ENCODE measurements at regions not wholly inside any gene's neighbourhood (a gene's known extent, or its start where the extent isn't known, plus 50 kb on each side); places are given as distances from the start of the nearest gene placed in this dataset.

DNA sequence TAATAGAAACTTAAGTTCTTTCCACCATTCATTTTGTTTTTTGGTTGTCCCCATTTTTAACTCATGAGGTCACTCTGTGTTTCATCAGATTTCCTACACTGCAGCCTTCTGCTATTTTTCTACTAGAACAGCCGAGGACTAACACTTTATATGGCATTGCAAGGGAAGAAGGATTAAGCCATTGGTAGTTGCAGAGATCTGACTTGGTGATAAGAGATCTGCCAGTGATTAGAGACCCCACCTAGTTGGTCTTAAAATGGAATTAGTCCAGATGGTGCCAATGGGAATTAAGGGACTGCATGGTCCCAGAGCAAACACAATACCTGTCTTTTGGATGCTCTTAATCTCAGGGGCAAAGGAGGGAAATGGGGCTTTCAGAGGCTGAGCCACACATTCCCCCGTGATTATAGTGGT lies 125.5 kb upstream of the TMEM170B start:
- TF ChIP-seq, protein P1, sequence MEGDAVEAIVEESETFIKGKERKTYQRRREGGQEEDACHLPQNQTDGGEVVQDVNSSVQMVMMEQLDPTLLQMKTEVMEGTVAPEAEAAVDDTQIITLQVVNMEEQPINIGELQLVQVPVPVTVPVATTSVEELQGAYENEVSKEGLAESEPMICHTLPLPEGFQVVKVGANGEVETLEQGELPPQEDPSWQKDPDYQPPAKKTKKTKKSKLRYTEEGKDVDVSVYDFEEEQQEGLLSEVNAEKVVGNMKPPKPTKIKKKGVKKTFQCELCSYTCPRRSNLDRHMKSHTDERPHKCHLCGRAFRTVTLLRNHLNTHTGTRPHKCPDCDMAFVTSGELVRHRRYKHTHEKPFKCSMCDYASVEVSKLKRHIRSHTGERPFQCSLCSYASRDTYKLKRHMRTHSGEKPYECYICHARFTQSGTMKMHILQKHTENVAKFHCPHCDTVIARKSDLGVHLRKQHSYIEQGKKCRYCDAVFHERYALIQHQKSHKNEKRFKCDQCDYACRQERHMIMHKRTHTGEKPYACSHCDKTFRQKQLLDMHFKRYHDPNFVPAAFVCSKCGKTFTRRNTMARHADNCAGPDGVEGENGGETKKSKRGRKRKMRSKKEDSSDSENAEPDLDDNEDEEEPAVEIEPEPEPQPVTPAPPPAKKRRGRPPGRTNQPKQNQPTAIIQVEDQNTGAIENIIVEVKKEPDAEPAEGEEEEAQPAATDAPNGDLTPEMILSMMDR (conservative IDR thresholded peaks at IDR 0.05) = no peak
- no peak overlapping the region for H3K27ac Mint-ChIP-seq (ENCODE audit: unreplicated experiment)
- no peak overlapping the region for H3K4me3 Mint-ChIP-seq

DNA sequence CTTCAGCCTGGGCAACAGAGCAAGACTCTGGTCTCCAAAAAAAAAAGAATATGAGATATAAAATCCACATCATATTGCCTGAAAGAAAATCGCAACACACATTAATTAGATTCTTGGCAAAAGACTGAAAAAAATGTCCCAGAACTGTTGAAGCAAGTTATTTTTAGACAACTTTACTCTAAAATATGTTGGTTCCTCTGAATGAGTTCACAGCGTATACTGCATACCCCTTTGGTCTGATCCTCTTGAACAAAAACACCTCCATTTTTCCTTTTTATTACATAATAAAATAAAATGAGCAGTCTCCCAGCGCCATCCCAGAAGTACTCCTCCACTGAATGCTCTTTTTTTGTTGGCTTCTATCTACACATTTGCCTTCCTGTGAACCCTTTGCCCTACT lies 126.0 kb upstream of the TMEM170B start:
- Mint-ChIP-seq H3K27me3 (ENCODE audit: low read depth) (no peaks in the 10 kb centered on the region), H3K4me3 (no peak overlapping the region)
- TF ChIP-seq, protein P1 (conservative IDR thresholded peaks at IDR 0.05) = no peak

More for the DNA sequence above, 125.5 kb upstream of the TMEM170B start:
- H3K4me1 Mint-ChIP-seq = peaks cover 3% of the 10 kb centered on the region
- DNase-seq (ENCODE audit: low read depth, low spot score) = no peak
- H3K36me3 Mint-ChIP-seq (ENCODE audit: low read depth) = no peaks in the 10 kb centered on the region
- H3K27me3 Mint-ChIP-seq (ENCODE audit: low read depth) = no peaks in the 10 kb centered on the region
- H3K9me3 Mint-ChIP-seq = no peaks in the 10 kb centered on the region

DNA sequence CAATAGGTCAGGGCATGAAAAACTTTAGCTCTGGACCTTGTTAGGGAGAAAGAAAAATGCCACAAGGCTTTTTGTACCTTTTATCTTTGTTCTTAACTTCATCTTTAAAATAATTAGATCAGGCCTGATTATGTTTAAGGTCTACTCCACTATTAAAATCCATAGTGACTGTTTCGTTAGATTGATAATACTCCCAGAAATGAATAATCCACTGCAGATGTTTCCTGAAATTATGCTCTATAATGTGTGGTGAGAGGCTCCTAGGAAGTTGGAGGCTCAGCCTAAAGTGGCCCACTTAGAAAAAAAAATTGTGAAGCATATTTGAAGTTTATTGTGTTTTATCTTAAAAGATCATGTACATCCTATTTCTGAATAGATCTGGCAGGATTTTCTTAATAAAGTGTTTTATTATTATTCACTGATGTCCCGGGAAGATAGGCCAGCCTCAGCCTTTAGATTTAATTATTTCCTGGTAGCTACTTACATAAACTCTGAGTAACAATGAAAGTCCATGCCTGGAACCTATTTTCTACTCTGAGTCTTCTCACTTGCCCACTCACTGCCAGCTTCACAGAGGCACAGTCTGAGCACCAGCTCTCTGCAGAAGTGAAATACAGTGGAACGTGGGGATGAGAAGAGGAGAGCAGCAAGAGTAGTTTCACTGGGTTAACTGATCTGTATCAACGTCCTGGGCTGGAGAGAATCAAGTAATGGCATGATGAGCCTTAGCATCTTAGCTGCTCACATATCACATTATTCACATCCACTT lies 126.8 kb upstream of the TMEM170B start:
- no peak overlapping the region for H3K4me3 Mint-ChIP-seq
- TF ChIP-seq, protein P1 (conservative IDR thresholded peaks at IDR 0.05) = no peak
- H3K9me3 Mint-ChIP-seq = no peaks in the 10 kb centered on the region
- H3K27ac Mint-ChIP-seq (ENCODE audit: unreplicated experiment) = no peak overlapping the region
- no peaks in the 10 kb centered on the region for H3K27me3 Mint-ChIP-seq (ENCODE audit: low read depth)
- peaks cover 3% of the 10 kb centered on the region for H3K4me1 Mint-ChIP-seq
- no peak for DNase-seq (ENCODE audit: low read depth, low spot score)
- no peaks in the 10 kb centered on the region for H3K36me3 Mint-ChIP-seq (ENCODE audit: low read depth)

More for the DNA sequence above, 126.0 kb upstream of the TMEM170B start:
- peaks cover 3% of the 10 kb centered on the region for H3K4me1 Mint-ChIP-seq
- no peaks in the 10 kb centered on the region for H3K9me3 Mint-ChIP-seq
- no peak for DNase-seq (ENCODE audit: low read depth, low spot score)
- no peaks in the 10 kb centered on the region for H3K36me3 Mint-ChIP-seq (ENCODE audit: low read depth)
- H3K27ac Mint-ChIP-seq (ENCODE audit: unreplicated experiment) = no peak overlapping the region

DNA sequence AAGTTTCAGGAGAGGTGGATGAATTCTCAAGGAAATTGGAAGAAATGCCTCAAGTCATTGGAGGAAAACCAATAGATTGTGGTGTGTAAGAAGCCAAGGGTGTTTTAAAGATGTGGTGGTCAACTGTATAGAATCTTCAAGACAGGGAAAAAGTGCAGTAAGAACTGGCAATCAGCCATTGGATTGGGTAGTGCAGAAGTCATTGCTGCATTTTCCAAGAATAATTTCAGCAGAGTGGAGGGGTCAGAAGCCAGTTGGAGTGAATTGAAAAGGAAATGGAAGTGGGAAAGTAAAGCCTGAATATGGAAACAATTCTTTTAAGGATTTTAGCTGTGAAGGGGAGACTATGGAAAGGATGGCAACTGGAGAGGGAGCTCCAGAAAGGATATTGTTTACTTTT lies 128.2 kb upstream of the TMEM170B start:
- no peak overlapping the region for H3K4me3 Mint-ChIP-seq
- no peak for DNase-seq (ENCODE audit: low read depth, low spot score)
- H3K36me3 Mint-ChIP-seq (ENCODE audit: low read depth) = no peaks in the 10 kb centered on the region
- TF ChIP-seq, protein P1 (conservative IDR thresholded peaks at IDR 0.05) = no peak
- no peaks in the 10 kb centered on the region for H3K9me3 Mint-ChIP-seq
- H3K4me1 Mint-ChIP-seq = peaks cover 4% of the 10 kb centered on the region
- H3K27me3 Mint-ChIP-seq (ENCODE audit: low read depth) = no peaks in the 10 kb centered on the region
- no peak overlapping the region for H3K27ac Mint-ChIP-seq (ENCODE audit: unreplicated experiment)

DNA sequence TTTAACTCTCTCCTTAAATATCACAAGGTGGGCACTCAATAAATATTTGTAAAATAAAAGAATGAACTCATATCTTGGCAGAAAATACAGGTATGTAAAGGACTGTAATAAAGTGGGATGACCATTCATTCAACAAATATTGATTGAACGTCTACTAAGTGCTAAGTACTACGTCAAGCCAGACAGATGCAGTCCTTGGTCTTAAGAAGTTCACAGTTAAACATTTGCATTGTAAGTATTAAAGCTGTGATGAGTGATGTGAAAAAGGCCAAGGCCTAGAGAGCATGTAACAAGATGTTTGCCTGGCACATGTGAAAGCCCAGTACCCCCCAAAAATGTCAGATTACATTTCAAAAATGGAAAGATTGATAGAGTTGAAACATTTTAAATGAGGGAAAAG lies 130.1 kb upstream of the TMEM170B start:
- Mint-ChIP-seq H3K27ac (ENCODE audit: unreplicated experiment) (no peak overlapping the region), H3K9me3 (no peaks in the 10 kb centered on the region), H3K4me3 (no peak overlapping the region), H3K27me3 (ENCODE audit: low read depth) (no peaks in the 10 kb centered on the region), H3K36me3 (ENCODE audit: low read depth) (no peaks in the 10 kb centered on the region), H3K4me1 (peaks cover 9% of the 10 kb centered on the region)
- TF ChIP-seq, protein P1 (conservative IDR thresholded peaks at IDR 0.05) = no peak
- DNase-seq (ENCODE audit: low read depth, low spot score) = no peak
